ENCODE measurements at regions not wholly inside any gene's neighbourhood (a gene's known extent, or its start where the extent isn't known, plus 50 kb on each side); places are given as distances from the start of the nearest gene placed in this dataset.
"Not testable (repeated sequence)": the region's sequence is repeated elsewhere in the genome, so short reads cannot be mapped to it uniquely, and the experiment has no call there.

DNA sequence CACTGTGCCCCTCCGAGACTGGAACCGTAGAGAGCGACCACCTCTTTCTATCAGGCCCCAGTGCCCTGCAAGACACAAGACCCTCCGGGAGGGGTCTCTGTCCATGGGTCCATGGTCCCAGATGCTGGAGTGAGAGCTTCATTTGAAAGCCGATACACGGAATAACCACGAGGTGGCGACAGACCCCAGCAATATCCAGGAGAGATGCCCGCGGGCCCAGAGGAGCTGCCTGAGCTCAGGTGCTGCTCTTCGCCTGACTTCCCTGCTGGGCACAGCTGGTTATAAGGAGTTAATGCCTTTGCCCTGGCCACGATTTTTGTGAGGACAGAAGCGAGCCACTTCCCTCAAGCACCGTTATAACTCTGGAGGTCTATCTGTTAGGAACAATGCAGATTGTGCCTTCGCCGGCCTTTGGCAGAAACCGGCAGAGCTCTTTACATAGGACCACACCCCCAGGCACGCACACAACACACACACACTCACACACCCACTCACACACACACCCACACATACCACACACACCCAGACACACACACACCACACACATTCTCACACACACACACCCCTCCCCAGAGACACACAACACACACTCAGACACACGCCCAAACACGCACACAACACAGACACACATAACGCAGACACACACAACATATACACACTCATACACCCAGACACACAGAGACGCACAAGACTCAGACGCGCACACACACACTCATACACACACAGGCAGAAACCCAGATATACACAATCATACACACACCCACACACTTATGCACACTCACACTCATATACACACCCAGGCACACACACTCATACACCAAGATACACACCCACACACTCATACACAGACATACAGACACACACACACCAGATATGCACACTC lies 436.4 kb downstream of the SOX9 start:
- DNase-seq (ENCODE audit: low read depth), result peak; percentile 14

DNA sequence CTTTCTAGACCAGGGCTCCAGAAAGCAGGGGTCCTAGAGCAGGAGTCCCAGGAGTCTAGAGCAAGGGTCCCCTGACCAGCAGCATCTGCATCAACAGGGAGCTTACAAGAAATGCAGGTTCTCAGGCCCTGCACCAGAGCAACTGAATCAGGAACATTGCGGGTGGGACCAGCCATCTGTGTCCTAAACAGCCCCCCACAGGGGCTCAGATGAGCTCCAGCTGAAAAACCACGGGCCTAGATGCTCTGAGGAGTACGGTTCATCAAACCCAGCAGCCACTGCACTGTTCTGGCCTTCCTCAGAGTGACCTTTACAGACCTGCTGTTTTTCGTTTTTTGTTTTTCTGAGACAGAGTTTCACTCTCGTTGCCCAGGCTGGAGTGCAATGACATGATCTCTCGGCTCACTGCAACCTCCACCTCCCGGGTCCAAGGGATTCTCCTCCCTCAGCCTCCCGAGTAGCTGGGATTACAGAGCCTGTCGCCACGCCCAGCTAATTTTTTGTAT lies 438.2 kb downstream of the SOX9 start:
- DNase-seq (ENCODE audit: low read depth), result no peak

DNA sequence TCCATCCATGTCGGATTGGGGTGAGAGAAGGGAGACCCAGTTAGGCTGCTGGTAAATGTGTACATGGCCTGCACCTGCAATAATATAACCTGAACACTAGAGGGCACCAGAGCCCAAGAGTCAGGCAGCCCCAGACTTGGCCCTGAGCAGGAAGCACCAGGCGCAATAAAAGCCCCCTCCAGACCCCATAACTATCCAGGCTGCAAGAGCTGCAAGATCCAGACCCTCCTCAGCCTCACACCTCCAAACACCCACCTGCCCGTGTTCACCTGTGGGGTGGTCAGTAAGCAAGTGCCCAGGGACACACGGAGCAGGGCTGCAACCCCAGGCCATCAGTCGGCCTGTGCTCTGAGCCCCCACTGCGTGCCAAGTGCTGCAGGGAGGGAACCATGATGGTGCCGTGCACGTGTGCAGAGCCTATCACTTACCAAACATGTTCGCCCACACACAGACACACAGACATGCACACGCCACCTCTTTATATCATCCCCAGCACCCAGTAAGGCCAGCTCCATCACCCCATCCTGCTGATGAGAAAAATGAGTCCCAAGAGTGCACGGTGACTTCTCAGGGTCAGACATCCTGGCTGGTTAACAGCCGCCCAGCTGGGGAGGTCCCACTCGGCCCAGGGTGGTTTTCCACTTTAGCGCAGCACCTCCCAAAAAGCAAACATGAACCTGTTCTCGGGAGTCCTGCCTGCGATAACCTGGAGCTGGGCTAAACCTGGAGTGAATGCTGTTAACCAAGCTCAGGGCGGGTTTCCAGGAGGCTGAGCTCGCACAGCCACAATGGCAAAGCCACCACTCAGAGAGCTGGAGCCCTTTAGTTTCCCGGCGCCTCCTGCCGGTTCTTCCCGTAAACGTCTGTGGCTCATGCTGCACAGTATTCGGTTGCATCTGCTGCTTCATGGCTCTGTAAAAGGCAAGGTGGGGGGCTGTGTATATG lies 439.8 kb downstream of the SOX9 start:
- DNase-seq (ENCODE audit: low read depth), result no peak

GRCh38 chr17:72561266-72561665 lies 440.4 kb downstream of the SOX9 start:
- no peak for DNase-seq (ENCODE audit: low read depth)

- DNase-seq (ENCODE audit: low read depth), result no peak
Observed at GRCh38 chr17:72561680-72562079, 440.9 kb downstream of the SOX9 start.

DNA sequence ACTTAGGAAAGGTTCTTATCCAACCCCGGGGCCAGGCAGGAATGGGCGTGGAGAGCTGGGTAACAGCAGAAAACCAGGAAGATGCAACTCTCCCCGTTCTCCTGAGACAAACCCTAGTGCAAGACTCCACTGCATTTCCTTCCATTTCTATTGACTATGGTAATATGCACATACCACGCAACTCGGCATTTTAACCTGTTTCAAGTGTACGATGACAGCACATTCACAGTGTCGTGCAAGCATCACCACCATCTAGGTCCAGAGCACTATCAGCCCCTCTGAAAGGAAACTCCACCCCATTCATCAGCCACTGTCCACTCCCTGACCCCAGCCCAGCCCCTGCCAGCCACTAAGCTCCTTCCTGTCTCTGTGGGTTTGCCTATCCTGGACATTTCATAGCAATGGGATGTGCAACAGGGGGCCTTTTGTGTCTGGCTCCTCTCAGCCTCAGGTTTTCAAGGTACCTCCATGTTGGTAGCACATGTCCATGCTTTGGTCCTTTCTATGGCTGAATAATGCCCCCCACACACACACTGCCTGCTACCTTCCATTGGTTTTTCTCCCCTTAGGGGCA lies 441.9 kb downstream of the SOX9 start:
- DNase-seq (ENCODE audit: low read depth), result no peak

DNA sequence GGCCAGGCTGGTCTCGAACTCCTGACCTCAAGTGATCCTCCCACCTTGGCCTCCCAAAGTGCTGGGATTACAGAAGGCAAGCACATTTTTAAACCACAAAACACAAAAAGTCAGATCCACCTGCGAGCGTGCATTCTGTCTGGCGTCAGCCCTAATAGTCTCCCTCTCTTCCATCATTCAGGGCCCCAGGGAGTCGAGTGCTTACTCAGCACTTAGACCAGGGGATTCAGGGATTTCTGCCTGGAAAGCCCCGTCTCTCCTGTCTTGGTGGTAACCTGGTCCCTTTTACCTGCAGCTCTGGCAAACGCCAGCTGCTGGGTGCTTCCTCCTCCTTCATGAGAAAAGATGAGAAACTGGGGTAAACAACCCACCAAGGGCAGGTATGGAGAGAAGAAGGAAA lies 443.1 kb downstream of the SOX9 start:
- DNase-seq (ENCODE audit: low read depth), result no peak

DNA sequence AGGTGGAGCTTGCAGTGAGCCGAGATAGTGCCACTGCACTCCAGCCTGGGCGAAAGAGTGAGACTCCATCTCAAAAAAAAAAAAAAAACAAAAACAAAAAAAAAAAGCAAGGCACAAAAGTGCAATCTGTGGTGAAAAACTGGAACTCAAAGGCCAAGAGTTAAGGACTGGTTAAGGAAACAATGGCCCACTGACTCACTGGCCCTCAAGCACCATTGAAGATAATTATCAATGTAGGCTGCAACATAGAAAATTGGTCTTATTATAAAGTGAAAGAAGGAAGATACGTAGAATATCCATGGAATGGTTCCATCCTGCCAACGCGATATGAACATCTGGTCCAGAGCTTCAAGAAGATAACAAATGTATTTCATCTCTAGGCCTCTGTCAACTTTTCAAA lies 444.2 kb downstream of the SOX9 start:
- DNase-seq (ENCODE audit: low read depth), result no peak

- no peak for DNase-seq (ENCODE audit: low read depth)
Observed at GRCh38 chr17:72565758-72566157, 444.9 kb downstream of the SOX9 start.

DNA sequence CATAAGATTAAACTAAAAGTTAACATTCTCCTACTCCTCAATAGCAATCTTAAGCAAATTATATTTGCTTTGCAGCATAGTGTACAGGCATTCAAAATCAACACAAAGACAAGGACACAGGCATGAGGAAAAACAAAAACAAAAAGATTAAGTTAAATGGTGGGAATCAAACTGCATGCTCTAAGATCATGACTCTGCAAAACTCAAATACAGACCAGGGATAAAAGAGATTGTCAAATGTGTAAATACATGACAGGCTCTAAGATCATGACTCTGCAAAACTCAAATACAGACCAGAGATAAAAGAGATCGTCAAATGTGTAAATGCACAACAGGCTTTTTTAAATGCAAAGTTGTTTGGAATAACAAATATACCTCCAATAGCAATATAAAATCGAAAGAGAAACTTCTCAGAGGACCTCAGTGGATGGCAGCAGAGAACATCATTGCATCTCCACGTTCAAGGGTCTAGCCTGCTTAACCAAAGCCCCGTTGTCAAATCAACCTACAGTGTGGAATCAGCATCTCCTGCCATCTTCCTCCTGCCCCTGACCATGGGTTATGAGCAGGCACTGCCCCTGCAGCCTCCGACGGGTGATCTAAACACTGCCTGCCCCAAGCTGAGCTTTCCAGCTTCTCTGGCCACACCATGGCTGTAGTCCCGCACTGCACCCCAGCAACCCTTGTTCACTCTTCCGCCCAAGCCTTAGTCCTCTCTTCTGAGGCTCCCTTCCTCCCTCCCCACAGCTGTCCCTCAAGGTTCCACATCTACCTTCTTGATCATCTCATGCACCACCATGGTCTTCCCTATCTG lies 446.1 kb downstream of the SOX9 start:
- DNase-seq (ENCODE audit: low read depth), result no peak

DNA sequence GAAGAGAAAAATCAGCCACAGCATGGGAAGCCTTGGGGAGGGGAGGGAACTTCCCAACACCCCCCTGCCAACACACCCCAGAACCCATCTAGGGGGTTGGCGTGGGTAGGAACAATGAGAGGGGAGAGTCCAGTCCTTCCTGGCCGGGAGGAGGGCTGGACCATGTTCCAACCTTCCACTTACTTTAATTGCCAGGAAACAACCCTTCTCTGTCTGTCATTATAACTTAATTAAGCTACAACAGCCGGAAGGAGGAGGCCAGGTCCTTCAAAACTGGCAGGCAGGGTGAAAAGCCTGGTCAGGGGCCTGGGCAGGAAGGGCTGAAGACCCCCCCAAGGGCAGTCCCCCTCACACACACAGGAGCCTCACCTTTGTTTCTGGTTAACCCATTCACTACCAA lies 447.0 kb downstream of the SOX9 start:
- DNase-seq (ENCODE audit: low read depth), result no peak

- DNase-seq (ENCODE audit: low read depth), result no peak
Observed at GRCh38 chr17:72569148-72569946, 448.5 kb downstream of the SOX9 start.

- no peak for DNase-seq (ENCODE audit: low read depth)
Observed at GRCh38 chr17:72571813-72572396, 451.1 kb downstream of the SOX9 start.

GRCh38 chr17:72572604-72573491 lies 452.0 kb downstream of the SOX9 start:
- no peak for DNase-seq (ENCODE audit: low read depth)

- DNase-seq (ENCODE audit: low read depth), result not testable (repeated sequence)
Observed at GRCh38 chr17:72573492-72573801, 452.6 kb downstream of the SOX9 start.

DNA sequence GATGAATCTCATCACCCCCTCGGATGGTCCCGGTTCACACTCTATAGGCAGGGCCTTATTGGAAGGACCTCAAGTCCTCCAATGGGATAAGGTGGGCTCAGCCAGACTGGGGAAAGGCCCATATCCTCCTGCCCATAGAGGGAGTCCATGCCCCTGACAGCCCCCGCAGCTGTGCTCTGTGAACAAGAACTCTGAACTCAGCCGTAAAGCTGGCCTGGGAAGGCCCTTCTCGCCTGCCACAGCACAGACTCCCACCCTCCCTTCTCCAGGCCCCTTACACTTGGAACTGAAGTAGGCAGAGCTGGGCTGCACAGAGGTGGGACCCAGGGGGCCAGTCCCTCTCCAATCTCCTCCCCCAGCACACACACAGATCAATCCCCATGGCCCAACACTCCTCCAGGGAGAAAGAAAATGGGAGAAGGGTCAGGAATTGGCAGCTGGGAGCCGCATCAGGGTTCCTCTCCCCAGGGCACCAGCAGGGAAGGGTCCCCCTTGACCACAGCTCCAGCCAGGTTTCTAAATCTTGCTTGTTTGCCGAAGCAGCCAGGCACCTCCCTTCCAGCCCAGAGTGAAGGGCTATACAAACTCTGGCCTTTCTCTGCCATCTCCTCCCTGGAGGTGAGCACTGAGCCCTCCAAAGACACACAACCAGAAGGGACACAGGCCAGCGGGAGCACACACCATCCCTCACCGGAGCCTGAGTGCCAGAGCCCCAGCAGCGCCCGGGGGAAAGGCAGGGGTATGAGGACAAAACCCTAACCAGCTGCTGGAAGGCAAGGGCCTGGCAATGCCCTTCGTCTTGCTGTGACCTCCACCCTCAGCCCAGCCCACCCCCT lies 454.1 kb downstream of the SOX9 start:
- DNase-seq (ENCODE audit: low read depth), result no peak

GRCh38 chr17:72575542-72576233 lies 454.9 kb downstream of the SOX9 start:
- DNase-seq (ENCODE audit: low read depth), result no peak

DNA sequence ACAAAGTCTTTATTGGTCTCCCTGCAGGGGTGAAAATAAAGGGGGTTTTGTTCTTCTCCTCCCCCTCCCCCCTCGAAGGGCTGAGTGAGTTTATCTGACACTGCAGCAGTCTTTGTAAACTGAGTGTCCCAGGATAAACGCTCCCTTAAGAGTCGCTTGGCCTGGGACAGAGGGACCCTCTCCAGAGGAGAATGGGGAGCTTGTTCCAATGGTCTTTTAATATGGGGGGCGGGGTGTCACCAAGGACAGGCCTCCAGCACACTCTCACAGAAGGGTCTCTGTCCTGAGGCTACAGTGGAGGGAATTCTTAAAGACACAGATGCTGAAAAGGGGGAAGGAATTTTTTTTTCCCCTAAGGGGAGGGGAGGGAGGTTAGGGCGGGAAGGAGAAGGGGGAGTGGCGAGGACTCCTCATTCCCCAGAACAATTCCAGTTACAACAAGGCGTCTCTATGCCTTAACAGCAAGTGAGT lies 455.5 kb downstream of the SOX9 start:
- no peak for DNase-seq (ENCODE audit: low read depth)

Measured in activated gamma-delta T cell treated with anti-CD3 and anti-CD28 coated beads, Interleukin-2, amount 50 U/mL, for 16 hours (primary cell).